Activated naive CD4-positive, alpha-beta T cell treated with anti-CD3 and anti-CD28 coated beads, Interleukin-2, amount 50 U/mL, for 24 hours (primary cell): ENCODE measurements at regions not wholly inside any gene's neighbourhood (a gene's known extent, or its start where the extent isn't known, plus 50 kb on each side); places are given as distances from the start of the nearest gene placed in this dataset.

Source experiments
- H3K27ac Mint-ChIP-seq: one replicate; pipeline ENCODE4 v1.8.0; 2021; ENCODE audit warnings: mild to moderate bottlenecking, mixed read lengths
- H3K27me3 Mint-ChIP-seq: one replicate; pipeline ENCODE4 v1.8.0; 2021; ENCODE audit warnings: mixed read lengths
- H3K36me3 Mint-ChIP-seq: one replicate; pipeline ENCODE4 v1.8.0; 2021; ENCODE audit warnings: mixed read lengths
- H3K4me1 Mint-ChIP-seq: one replicate; pipeline ENCODE4 v1.8.0; 2021; ENCODE audit warnings: mixed read lengths
- H3K4me3 Mint-ChIP-seq: one replicate; pipeline ENCODE4 v1.8.0; 2021; ENCODE audit warnings: mild to moderate bottlenecking, mixed read lengths
- H3K9me3 Mint-ChIP-seq: one replicate; pipeline ENCODE4 v1.8.0; 2021; ENCODE audit warnings: mixed read lengths

DNA sequence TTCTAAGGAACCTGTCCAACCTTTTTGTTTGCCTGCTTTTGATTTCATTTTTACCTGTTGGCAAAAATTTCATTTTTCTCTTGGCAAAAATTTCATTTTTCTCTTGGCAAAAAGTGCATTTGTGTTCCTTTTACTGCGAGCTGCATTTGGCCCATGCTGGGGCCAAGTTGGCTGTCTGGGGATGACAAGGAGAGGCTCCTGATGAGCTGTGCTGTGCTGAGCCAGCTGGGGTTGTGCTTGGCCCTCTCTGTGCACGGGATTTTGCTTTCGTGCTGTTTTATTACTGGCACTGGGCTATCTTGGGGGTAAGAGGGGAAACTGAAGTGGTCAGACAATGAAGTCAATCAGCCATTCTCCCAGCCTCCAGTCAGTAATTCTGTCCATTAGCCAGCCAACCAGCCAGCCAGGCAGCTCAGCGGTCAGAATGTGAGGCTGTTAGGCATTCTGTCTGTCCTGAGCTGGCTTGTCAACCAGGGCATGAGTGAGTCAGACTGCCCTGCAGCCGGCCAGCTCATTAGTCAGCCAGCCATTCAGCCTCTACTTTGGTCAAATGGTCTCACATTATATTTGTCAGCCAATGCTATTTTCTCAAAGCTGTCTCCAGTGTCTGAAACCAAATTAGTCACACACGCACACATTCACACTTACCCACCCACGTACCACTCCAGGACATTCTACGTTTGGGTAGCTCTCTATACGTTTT, 56.9 kb upstream of the PRPS1 start:
- Mint-ChIP-seq H3K27ac (no peak overlapping the region), H3K4me1 (no peaks in the 10 kb centered on the region), H3K9me3 (no peaks in the 10 kb centered on the region), H3K27me3 (no peaks in the 10 kb centered on the region), H3K4me3 (no peak overlapping the region), H3K36me3 (no peaks in the 10 kb centered on the region)

DNA sequence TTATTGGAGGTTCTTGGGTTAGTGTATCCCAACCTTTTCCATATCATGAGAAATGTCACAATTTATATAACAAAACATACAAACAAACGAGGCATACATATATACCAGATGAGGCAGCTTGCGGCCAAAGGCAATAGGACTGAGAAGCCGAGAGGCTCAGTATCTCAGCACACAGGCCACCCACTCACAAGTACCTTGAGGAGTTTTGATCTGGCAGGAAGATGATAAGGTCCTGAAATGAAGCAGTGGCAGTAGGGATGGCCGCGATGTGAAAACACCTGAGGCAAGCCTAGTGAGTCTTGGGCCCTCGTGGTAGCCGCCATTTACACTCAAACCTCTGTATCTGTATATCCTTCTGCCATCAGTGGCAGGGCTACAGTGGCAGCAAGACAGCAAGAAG, 55.3 kb upstream of the PRPS1 start:
- Mint-ChIP-seq H3K9me3 (no peaks in the 10 kb centered on the region), H3K27me3 (no peaks in the 10 kb centered on the region), H3K36me3 (no peaks in the 10 kb centered on the region), H3K27ac (no peak overlapping the region), H3K4me3 (no peak overlapping the region), H3K4me1 (no peaks in the 10 kb centered on the region)

DNA sequence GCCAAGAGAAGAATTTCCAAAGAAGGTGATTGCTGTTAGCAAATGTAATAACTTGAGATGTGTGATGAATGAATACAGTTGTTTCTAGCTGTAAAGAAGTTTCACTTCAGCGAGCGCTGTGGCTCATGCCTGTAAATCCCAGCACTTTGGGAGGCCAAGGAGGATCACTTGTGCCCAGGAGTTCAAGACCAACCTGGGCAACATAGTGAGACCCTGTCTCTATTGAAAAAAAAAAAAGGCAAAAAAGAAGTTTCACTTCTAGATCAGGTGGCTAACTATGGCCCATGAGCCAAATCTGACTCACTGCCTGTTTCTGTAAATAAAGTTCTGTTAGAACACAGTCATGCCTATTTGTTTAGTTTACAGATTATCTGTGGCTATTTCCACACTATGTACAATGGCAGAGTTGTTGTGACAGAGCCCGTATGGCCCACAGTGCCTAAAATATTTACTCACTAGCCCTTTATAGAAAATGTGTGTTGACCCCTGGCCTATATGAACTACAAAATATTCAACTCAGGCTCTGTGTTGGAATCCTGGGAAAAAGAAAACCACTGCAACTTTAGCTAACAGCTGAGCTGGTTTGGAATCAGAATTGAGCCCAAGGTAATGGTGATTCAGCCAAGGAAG, 54.1 kb upstream of the PRPS1 start:
- H3K9me3 Mint-ChIP-seq: no peaks in the 10 kb centered on the region
- H3K27me3 Mint-ChIP-seq: no peaks in the 10 kb centered on the region
- H3K4me1 Mint-ChIP-seq: no peaks in the 10 kb centered on the region
- no peak overlapping the region for H3K27ac Mint-ChIP-seq
- H3K36me3 Mint-ChIP-seq: no peaks in the 10 kb centered on the region
- H3K4me3 Mint-ChIP-seq: no peak overlapping the region

DNA sequence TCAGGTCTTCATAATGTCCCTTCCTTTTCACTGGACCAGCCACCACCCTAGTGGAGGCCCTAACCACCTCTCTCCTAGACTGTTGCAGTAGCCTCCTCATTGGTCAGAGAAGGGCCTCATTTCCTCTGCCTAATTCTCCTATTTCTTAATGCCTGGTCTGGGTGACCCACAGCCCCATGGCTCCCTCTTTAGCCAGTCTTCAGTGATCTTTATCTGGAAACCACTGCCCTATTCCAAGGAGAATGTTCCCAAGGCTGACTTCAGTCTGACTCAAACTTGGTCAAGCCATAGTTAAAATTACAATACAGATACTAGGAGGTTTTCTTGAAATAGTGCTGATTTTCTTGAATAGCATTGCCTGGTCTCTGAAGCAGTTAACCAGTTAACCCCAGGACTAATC, 53.6 kb upstream of the PRPS1 start:
- Mint-ChIP-seq H3K36me3 (no peaks in the 10 kb centered on the region), H3K27ac (no peak overlapping the region), H3K4me1 (no peaks in the 10 kb centered on the region), H3K4me3 (no peak overlapping the region), H3K27me3 (no peaks in the 10 kb centered on the region), H3K9me3 (no peaks in the 10 kb centered on the region)

DNA sequence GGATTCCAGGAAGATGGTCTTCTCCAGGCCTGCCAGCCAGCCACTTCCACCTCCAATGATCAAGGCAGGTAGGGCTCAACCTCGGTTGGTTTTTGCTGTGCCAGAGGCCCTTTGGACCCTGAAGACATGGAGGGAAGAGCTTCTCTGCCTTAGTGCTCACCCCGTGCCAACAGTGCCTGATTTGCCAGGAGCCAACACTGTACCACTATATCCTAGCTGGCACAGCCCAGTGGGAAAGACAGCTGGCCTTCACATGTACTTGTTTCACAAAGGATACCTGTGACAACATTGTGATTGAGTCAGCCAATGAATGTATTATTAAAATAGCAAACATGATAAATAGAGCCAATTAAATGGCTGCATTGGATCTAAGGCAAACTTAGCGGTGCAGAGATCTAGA, 51.9 kb upstream of the PRPS1 start:
- Mint-ChIP-seq H3K9me3 (no peaks in the 10 kb centered on the region), H3K36me3 (no peaks in the 10 kb centered on the region), H3K4me3 (no peak overlapping the region), H3K27me3 (no peaks in the 10 kb centered on the region), H3K27ac (no peak overlapping the region), H3K4me1 (no peaks in the 10 kb centered on the region)

DNA sequence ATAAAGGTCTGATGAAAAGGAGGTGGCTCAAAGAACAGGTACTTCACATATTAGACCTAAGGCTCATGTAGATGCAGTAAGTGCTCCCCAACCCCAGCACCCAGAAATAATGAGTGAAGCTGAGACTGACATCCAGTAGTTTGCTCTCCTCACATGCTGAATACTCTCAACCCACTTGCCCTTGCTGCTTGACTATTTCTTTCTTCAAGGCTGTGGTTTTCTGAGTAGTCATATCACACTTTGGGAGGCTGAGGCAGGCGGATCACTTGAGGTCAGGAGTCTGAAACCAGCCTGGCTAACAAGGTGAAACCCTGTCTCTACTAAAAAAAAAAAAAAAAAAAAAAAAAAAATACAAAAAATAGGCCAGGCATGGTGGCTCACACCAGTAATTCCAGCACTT, 51.5 kb upstream of the PRPS1 start:
- Mint-ChIP-seq H3K36me3 (no peaks in the 10 kb centered on the region), H3K27me3 (no peaks in the 10 kb centered on the region), H3K4me3 (no peak overlapping the region), H3K9me3 (no peaks in the 10 kb centered on the region), H3K4me1 (no peaks in the 10 kb centered on the region), H3K27ac (no peak overlapping the region)

DNA sequence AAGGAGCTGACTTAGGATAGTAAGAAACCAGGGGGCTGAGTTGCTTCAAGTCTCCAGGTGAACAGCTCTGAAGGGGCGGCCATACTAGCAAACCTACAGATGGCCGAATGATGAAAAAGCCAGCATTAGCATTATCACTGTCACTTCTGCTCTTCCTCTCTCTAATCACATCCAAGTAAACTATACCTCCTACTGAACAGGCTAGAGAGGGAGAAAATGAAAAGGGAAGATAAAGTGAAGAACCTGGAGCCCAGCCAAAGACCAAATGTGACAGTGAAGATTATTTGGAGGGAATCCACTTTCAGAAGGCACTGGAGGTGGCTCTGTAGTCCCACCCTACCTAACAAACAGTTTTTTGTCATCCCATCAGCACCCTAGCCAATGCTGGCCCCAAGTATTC, 50.4 kb upstream of the PRPS1 start:
- no peak overlapping the region for H3K4me3 Mint-ChIP-seq
- no peaks in the 10 kb centered on the region for H3K27me3 Mint-ChIP-seq
- H3K9me3 Mint-ChIP-seq: no peaks in the 10 kb centered on the region
- H3K4me1 Mint-ChIP-seq: no peaks in the 10 kb centered on the region
- H3K27ac Mint-ChIP-seq: no peak overlapping the region
- no peaks in the 10 kb centered on the region for H3K36me3 Mint-ChIP-seq
